Smooth muscle cell (in vitro differentiated cells): ENCODE measurements at regions not wholly inside any gene's neighbourhood (a gene's known extent, or its start where the extent isn't known, plus 50 kb on each side); places are given as distances from the start of the nearest gene placed in this dataset.
A peak's percentile ranks its signal among the peaks of the same experiment; 100 is the strongest.

Source experiments
- DNase-seq: peaks from one replicate; lab custom pipeline; 2025; ENCODE audit not compliant: unreplicated experiment; lab: John Stamatoyannopoulos, UW
- H2AFZ ChIP-seq: fragments of 200-600 bp; sonication (generic); 2 replicates; pipeline ENCODE4 v1.6.0; 2016; ENCODE audit warnings: antibody characterized with exemption, low read depth, mild to moderate bottlenecking
- H3F3A ChIP-seq: fragments of 200-600 bp; sonication (generic); 2 replicates; pipeline ENCODE4 v1.6.0; 2017; ENCODE audit warnings: antibody characterized with exemption, low read depth
- H3K27ac ChIP-seq: fragments of 200-600 bp; sonication (generic); 2 replicates; pipeline ENCODE4 v1.5.1; 2016; ENCODE audit warnings: low read depth, mild to moderate bottlenecking
- H3K27me3 ChIP-seq: fragments of 200-600 bp; sonication (generic); 2 replicates; pipeline ENCODE4 v1.6.1; 2016; ENCODE audit warnings: low read depth, mild to moderate bottlenecking
- H3K36me3 ChIP-seq: fragments of 200-600 bp; sonication (generic); 2 replicates; pipeline ENCODE4 v1.5.1; 2016; ENCODE audit warnings: low read depth
- H3K4me1 ChIP-seq: fragments of 200-600 bp; sonication (generic); 2 replicates; pipeline ENCODE4 v1.5.1; 2016; ENCODE audit warnings: low read depth
- H3K4me2 ChIP-seq: fragments of 200-600 bp; sonication (generic); 2 replicates; pipeline ENCODE4 v1.6.0; 2016; ENCODE audit warnings: mild to moderate bottlenecking
- H3K4me3 ChIP-seq: fragments of 200-600 bp; sonication (generic); 2 replicates; pipeline ENCODE4 v1.5.1; 2016; ENCODE audit warnings: mild to moderate bottlenecking
- H3K79me2 ChIP-seq: fragments of 200-600 bp; sonication (generic); 2 replicates; pipeline ENCODE4 v1.6.0; 2016; ENCODE audit warnings: low read depth, mild to moderate bottlenecking
- H3K9ac ChIP-seq: fragments of 200-600 bp; sonication (generic); 2 replicates; pipeline ENCODE4 v1.6.0; 2016; ENCODE audit warnings: low read depth
- H3K9me3 ChIP-seq: fragments of 200-600 bp; sonication (generic); replicated peaks from 2 replicates; pipeline ENCODE4 v1.5.1; 2016; ENCODE audit warnings: low read depth
- H4K20me1 ChIP-seq: fragments of 200-600 bp; sonication (generic); 2 replicates; pipeline ENCODE4 v1.6.0; 2016; ENCODE audit warnings: low read depth
- CTCF ChIP-seq: fragments of 200-600 bp; sonication (generic); IDR thresholded peaks from 2 replicates; pipeline ENCODE4 v1.5.1; 2017; ENCODE audit warnings: borderline replicate concordance, mild to moderate bottlenecking, antibody characterized with exemption; ENCODE audit not compliant: insufficient read depth, poor library complexity, severe bottlenecking
- WGBS: methylation state at CpG from one replicate; pipeline ENCODE4 v1.1.7; 2016; ENCODE audit warnings: low lambda C conversion rate; 5-methylcytosine and 5-hydroxymethylcytosine counted together

DNA sequence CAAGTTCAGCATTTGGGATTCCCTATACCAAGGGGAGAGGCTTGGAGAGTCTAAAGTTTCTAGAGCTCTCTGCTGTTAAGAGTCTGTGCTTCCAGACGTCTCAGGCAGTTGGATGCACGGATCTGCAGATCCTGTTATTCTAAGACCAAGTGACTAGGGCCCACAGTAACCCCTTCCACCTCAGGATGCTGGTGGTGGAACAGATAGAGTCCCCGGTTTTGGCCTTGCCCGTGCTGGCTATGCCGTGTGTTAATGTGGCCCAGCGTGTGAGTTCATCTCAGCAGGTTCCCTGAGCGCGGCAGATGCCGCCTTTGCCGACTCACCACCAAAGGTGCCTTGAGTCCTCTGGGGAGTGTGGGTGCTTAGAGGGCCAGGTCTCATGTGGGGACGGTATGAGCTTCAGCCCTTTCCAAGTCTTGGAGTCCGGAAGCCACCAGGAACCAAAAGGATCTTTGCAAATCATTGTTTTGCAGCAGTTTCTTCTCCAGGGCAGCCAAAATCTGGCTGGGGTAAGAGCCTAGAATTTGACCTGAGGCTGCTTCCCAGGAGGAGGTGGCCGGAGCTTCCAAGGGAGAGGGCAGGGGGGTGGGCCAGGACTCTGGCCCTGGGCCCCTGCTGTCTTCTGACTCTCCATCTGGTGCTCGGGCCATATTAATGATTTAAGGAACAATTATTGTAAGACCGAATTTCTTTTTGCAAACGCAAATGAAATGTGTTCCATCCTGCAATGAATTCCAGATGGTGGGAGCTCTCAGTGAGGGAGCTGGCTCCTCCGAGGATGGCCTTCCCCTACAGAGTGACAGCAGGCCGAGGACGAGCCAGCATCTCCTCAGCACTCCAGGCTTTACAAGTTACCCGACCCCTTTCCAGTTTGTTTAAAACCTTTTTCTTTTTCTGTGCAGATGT lies 205.7 kb downstream of the FOXD2 start:
- Histone ChIP-seq H3K4me2 (peak overlapping the region; percentile 2), H2AFZ (peak overlapping the region; percentile 37), H3K4me1 (peaks cover 6% of the 10 kb centered on the region), H3K79me2 (no peaks in the 10 kb centered on the region), H3F3A (no peaks in the 10 kb centered on the region), H3K9ac (no peak overlapping the region), H3K9me3 (no peaks in the 10 kb centered on the region), H3K27me3 (peaks cover 58% of the 10 kb centered on the region), H4K20me1 (no peaks in the 10 kb centered on the region), H3K36me3 (no peaks in the 10 kb centered on the region), H3K4me3 (no peak overlapping the region), H3K27ac (no peak overlapping the region)
- no peak for TF ChIP-seq CTCF
- no peak for DNase-seq
- WGBS: 81% methylated on average over 20 of the region's 20 CpGs

GRCh38 chr1:47644212-47644573 lies 206.3 kb downstream of the FOXD2 start:
- Histone ChIP-seq H2AFZ (peak overlapping the region; percentile 37), H3K79me2 (no peaks in the 10 kb centered on the region), H3K4me2 (peak overlapping the region; percentile 2), H3K4me1 (peaks cover 6% of the 10 kb centered on the region), H3K27me3 (peaks cover 60% of the 10 kb centered on the region), H3K9ac (no peak overlapping the region), H3K27ac (no peak overlapping the region), H3K36me3 (no peaks in the 10 kb centered on the region), H3K4me3 (no peak overlapping the region), H4K20me1 (no peaks in the 10 kb centered on the region), H3F3A (no peaks in the 10 kb centered on the region), H3K9me3 (no peaks in the 10 kb centered on the region)
- TF ChIP-seq CTCF: no peak
- WGBS: 27% methylated on average over 5 of the region's 5 CpGs
- no peak for DNase-seq

DNA sequence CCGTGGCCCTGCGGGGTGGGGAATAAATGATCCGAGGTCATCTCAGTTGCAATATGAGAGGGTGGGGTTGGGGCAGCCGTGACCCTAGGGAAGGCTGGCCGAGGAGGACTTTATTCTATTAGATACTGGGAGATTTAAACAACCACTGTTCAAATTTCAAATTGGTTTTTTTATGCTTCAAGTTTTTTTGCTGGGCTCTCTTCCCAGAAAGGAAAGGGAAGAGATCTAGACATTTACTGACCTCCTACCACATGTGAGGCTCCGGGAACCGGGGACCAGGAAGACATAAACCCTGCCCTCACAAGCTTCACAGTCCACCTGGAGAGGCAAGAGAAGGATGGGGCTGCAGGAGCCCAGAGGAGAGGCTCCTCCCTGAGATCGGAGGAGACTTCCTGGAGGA lies 207.3 kb downstream of the FOXD2 start:
- H3K9ac ChIP-seq: no peak overlapping the region
- H3K36me3 ChIP-seq: no peaks in the 10 kb centered on the region
- no peak overlapping the region for H3K4me2 ChIP-seq
- no peak for TF ChIP-seq CTCF
- H4K20me1 ChIP-seq: no peaks in the 10 kb centered on the region
- H3K4me3 ChIP-seq: no peak overlapping the region
- no peak overlapping the region for H2AFZ ChIP-seq
- no peaks in the 10 kb centered on the region for H3K9me3 ChIP-seq
- 90% methylated on average over 8 of the region's 8 CpGs for WGBS
- DNase-seq: no peak
- H3F3A ChIP-seq: no peaks in the 10 kb centered on the region
- peaks cover 57% of the 10 kb centered on the region for H3K27me3 ChIP-seq
- H3K79me2 ChIP-seq: no peaks in the 10 kb centered on the region
- H3K27ac ChIP-seq: no peak overlapping the region
- peaks cover 6% of the 10 kb centered on the region for H3K4me1 ChIP-seq

DNA sequence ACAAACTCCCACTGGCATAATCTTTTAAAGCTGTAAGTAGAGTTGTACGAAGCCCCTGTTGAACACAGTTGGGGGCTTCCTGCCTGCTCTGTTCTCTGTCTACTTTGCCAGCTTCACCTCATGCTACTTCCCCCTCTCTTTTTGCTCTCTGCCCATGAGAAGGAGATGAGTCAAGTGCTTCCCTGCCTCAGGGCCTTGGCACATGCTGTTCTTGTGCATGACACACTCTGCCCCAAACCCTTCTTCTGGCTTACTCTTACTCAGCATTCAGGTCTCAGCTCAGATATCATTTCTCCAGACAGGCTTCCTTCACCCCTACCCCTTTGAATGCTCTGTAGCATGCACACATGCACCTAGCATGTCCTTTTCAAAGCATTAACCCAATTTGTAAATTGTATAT lies 208.8 kb downstream of the FOXD2 start:
- no peaks in the 10 kb centered on the region for H3K79me2 ChIP-seq
- peaks cover 6% of the 10 kb centered on the region for H3K4me1 ChIP-seq
- H3K9ac ChIP-seq: no peak overlapping the region
- no peaks in the 10 kb centered on the region for H4K20me1 ChIP-seq
- H3K27me3 ChIP-seq: peaks cover 44% of the 10 kb centered on the region
- H3K27ac ChIP-seq: no peak overlapping the region
- no peaks in the 10 kb centered on the region for H3K9me3 ChIP-seq
- TF ChIP-seq CTCF: no peak
- no peak overlapping the region for H2AFZ ChIP-seq
- H3F3A ChIP-seq: no peaks in the 10 kb centered on the region
- 85% methylated on average over 1 of the region's 1 CpG for WGBS
- DNase-seq: no peak
- no peak overlapping the region for H3K4me2 ChIP-seq
- H3K4me3 ChIP-seq: no peak overlapping the region
- H3K36me3 ChIP-seq: no peaks in the 10 kb centered on the region
